NT2/D1 (cell line): ENCODE measurements at regions not wholly inside any gene's neighbourhood (a gene's known extent, or its start where the extent isn't known, plus 50 kb on each side); places are given as distances from the start of the nearest gene placed in this dataset.

Source experiments
- DNase-seq: peaks from one replicate; pipeline ENCODE4 v3.0.0-alpha.2; 2011; ENCODE audit warnings: low read depth, low spot score
- H3K27me3 ChIP-seq: 2 replicates; pipeline ENCODE4 v1.6.0; 2011; ENCODE audit warnings: mild to moderate bottlenecking; ENCODE audit not compliant: insufficient read length, insufficient read depth
- H3K36me3 ChIP-seq: 2 replicates; pipeline ENCODE4 v1.6.1; 2011; ENCODE audit warnings: mild to moderate bottlenecking, low read length, mixed read lengths; ENCODE audit not compliant: insufficient read depth, insufficient read length
- H3K4me1 ChIP-seq: 2 replicates; pipeline ENCODE4 v1.5.1; 2011; ENCODE audit not compliant: insufficient read depth, insufficient read length
- H3K4me3 ChIP-seq: 2 replicates; pipeline ENCODE4 v1.5.1; 2011; ENCODE audit warnings: low read depth; ENCODE audit not compliant: insufficient read length
- H3K9ac ChIP-seq: 2 replicates; pipeline ENCODE4 v1.6.0; 2011; ENCODE audit warnings: low read depth; ENCODE audit not compliant: insufficient read length
- H3K9me3 ChIP-seq: 2 replicates; pipeline ENCODE4 v1.5.1; 2011; ENCODE audit warnings: mild to moderate bottlenecking, low read length; ENCODE audit not compliant: insufficient read depth
- SUZ12 ChIP-seq: IDR thresholded peaks from 2 replicates; pipeline ENCODE4 v1.6.1; 2011; ENCODE audit not compliant: insufficient read length, insufficient read depth; ENCODE audit errors: extremely low read depth
- YY1 ChIP-seq: IDR thresholded peaks from 2 replicates; pipeline ENCODE4 v1.6.1; 2011; ENCODE audit not compliant: insufficient read length, insufficient read depth
- ZNF274 ChIP-seq: IDR thresholded peaks from 2 replicates; pipeline ENCODE4 v1.6.1; 2011; ENCODE audit warnings: mild to moderate bottlenecking, low read depth, low read length

GRCh38 chr9:86867804-86868313, 79.4 kb downstream of the GAS1 start:
- no peak for TF ChIP-seq ZNF274
- TF ChIP-seq SUZ12, result no peak
- TF ChIP-seq YY1, result no peak
- no peak for DNase-seq
- Histone ChIP-seq H3K27me3 (no peaks in the 10 kb centered on the region), H3K36me3 (no peaks in the 10 kb centered on the region), H3K4me3 (no peak overlapping the region), H3K9ac (no peak overlapping the region), H3K4me1 (no peaks in the 10 kb centered on the region), H3K9me3 (no peaks in the 10 kb centered on the region)

- Histone ChIP-seq H3K9me3 (no peaks in the 10 kb centered on the region), H3K36me3 (no peaks in the 10 kb centered on the region), H3K27me3 (no peaks in the 10 kb centered on the region), H3K4me3 (no peak overlapping the region), H3K4me1 (no peaks in the 10 kb centered on the region), H3K9ac (no peak overlapping the region)
- TF ChIP-seq SUZ12 (no peak), ZNF274 (no peak), YY1 (no peak)
- DNase-seq, result no peak
Measured at GRCh38 chr9:86865952-86866351, 81.4 kb downstream of the GAS1 start.

GRCh38 chr9:86860006-86860405, 87.3 kb downstream of the GAS1 start:
- Histone ChIP-seq H3K9me3 (no peaks in the 10 kb centered on the region), H3K9ac (no peak overlapping the region), H3K36me3 (no peaks in the 10 kb centered on the region), H3K4me3 (no peak overlapping the region), H3K4me1 (no peaks in the 10 kb centered on the region), H3K27me3 (no peaks in the 10 kb centered on the region)
- no peak for DNase-seq
- no peak for TF ChIP-seq ZNF274
- no peak for TF ChIP-seq SUZ12

- Histone ChIP-seq H3K4me1 (no peaks in the 10 kb centered on the region), H3K36me3 (no peaks in the 10 kb centered on the region), H3K9me3 (no peaks in the 10 kb centered on the region), H3K9ac (no peak overlapping the region), H3K4me3 (no peak overlapping the region), H3K27me3 (no peaks in the 10 kb centered on the region)
- no peak for TF ChIP-seq SUZ12
- TF ChIP-seq ZNF274, result no peak
- TF ChIP-seq YY1, result no peak
- DNase-seq, result no peak
Measured at GRCh38 chr9:86859056-86859455, 88.2 kb downstream of the GAS1 start.

GRCh38 chr9:86858009-86858408, 89.3 kb downstream of the GAS1 start:
- no peak for DNase-seq
- no peaks in the 10 kb centered on the region for H3K9me3 ChIP-seq
- no peaks in the 10 kb centered on the region for H3K27me3 ChIP-seq
- no peaks in the 10 kb centered on the region for H3K36me3 ChIP-seq
- TF ChIP-seq SUZ12 (no peak), YY1 (no peak), ZNF274 (no peak)
- H3K4me3 ChIP-seq, result no peak overlapping the region
- H3K4me1 ChIP-seq, result no peaks in the 10 kb centered on the region
- H3K9ac ChIP-seq, result no peak overlapping the region

- Histone ChIP-seq H3K9ac (no peak overlapping the region), H3K27me3 (no peaks in the 10 kb centered on the region), H3K4me1 (no peaks in the 10 kb centered on the region), H3K36me3 (no peaks in the 10 kb centered on the region), H3K9me3 (no peaks in the 10 kb centered on the region), H3K4me3 (no peak overlapping the region)
- no peak for DNase-seq
- TF ChIP-seq ZNF274 (no peak), YY1 (peak; percentile 31), SUZ12 (no peak)
Measured at GRCh38 chr9:86856259-86856658, 91.0 kb downstream of the GAS1 start.

- Histone ChIP-seq H3K9me3 (no peaks in the 10 kb centered on the region), H3K4me1 (no peaks in the 10 kb centered on the region), H3K27me3 (no peaks in the 10 kb centered on the region), H3K4me3 (no peak overlapping the region), H3K9ac (no peak overlapping the region), H3K36me3 (no peaks in the 10 kb centered on the region)
- DNase-seq, result peak; percentile 92
- TF ChIP-seq SUZ12 (no peak), YY1 (no peak), ZNF274 (no peak)
Measured at GRCh38 chr9:86854898-86855523, 92.3 kb downstream of the GAS1 start.
